ENCODE measurements at regions not wholly inside any gene's neighbourhood (a gene's known extent, or its start where the extent isn't known, plus 50 kb on each side); places are given as distances from the start of the nearest gene placed in this dataset.

DNA sequence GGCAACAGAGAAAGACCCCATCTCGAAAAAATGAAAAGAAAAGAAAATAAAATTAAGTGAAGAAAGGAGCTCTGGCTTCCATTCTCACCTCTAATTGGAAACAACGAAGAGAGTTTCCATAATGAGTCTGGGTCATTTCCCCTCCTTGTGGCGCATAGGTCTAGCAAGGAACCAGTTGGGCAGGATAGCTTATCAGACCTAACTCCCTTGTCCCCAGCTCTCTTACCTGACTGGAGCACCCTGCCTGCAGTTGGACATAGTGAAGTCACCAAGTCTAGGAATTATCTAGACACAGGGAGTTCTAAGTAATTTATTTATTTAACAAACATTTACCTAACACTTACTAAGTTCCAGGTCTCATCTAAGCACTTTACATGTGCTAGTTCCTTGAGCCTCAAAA is 63.0 kb upstream of the RAB4A start:
- Histone ChIP-seq H3K4me3 (no peak overlapping the region), H3K4me1 (replicated peaks in 1 of 2) (peaks cover 11 to 29% of the 10 kb centered on the region in 2 donors), H3K36me3 (replicated peaks in 1 of 2) (no peaks in the 10 kb centered on the region), H3K27me3 (no peaks in the 10 kb centered on the region), H3K9me3 (replicated peaks in 1 of 3) (no peaks in the 10 kb centered on the region), H3K27ac (no peak overlapping the region)
- WGBS, 4 donors = 92 to 93% (median 93%) methylated on average over 3 of the region's 3 CpGs
- intact Hi-C loops (cut with DNase I) = no loop called here
- DNase-seq = no peak
- TF ChIP-seq CTCF (IDR thresholded peaks at IDR 0.05) = no peak
- no peak for TF ChIP-seq POLR2A (IDR thresholded peaks at IDR 0.05)

- 71 to 80% (median 74%) methylated on average over 3 of the region's 3 CpGs for WGBS, 4 donors
- Histone ChIP-seq H3K4me3 (no peak overlapping the region), H3K9me3 (replicated peaks in 1 of 3) (no peaks in the 10 kb centered on the region), H3K27ac (peak overlapping the region in 2 of 5 donors; percentile 24 to 88), H3K4me1 (replicated peaks in 1 of 2) (peaks cover 11 to 29% of the 10 kb centered on the region in 2 donors), H3K36me3 (replicated peaks in 1 of 2) (no peaks in the 10 kb centered on the region), H3K27me3 (no peaks in the 10 kb centered on the region)
- intact Hi-C loops (cut with DNase I) = no loop called here
- TF ChIP-seq POLR2A (IDR thresholded peaks at IDR 0.05) (no peak), CTCF (IDR thresholded peaks at IDR 0.05) (no peak)
- no peak for DNase-seq
Observed at GRCh38 chr1:229208481-229208880, 62.4 kb upstream of the RAB4A start.

DNA sequence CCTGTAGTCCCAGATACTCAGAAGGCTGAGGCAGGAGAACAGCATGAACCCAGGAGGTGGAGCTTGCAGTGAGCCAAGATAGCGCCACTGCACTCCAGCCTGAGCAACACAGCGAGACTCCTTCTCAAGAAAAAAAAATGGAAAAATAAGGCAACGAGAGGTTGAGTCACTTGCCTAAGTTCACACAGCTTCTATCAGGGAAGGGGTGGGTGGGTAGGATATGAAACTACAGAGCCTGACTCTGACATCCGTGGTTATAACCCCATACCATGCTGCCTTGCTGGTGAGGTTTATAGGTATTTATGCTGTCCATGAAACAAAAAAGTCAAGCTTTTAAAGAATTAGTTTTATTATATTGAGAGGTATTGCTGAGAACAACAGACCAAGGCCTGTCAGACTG is 61.5 kb upstream of the RAB4A start:
- TF ChIP-seq POLR2A (IDR thresholded peaks at IDR 0.05) (no peak), CTCF (IDR thresholded peaks at IDR 0.05) (no peak)
- H3K4me3 ChIP-seq = no peak overlapping the region
- H3K4me1 ChIP-seq (replicated peaks in 1 of 2) = peaks cover 11 to 29% of the 10 kb centered on the region in 2 donors
- H3K27me3 ChIP-seq = no peaks in the 10 kb centered on the region
- H3K9me3 ChIP-seq (replicated peaks in 1 of 3) = no peaks in the 10 kb centered on the region
- DNase-seq = no peak
- intact Hi-C loops (cut with DNase I) = no loop called here
- H3K36me3 ChIP-seq (replicated peaks in 1 of 2) = no peaks in the 10 kb centered on the region
- H3K27ac ChIP-seq = peak overlapping the region in 3 of 5 donors; percentile 24 to 88 (median 38)
- WGBS, 4 donors = 56 to 72% (median 68%) methylated on average over 4 of the region's 4 CpGs

GRCh38 chr1:229209816-229210215 is 61.1 kb upstream of the RAB4A start:
- Histone ChIP-seq H3K4me1 (replicated peaks in 1 of 2) (peaks cover 11 to 29% of the 10 kb centered on the region in 2 donors), H3K27ac (peak overlapping the region in 3 of 5 donors; percentile 38 to 88 (median 52)), H3K9me3 (replicated peaks in 1 of 3) (no peaks in the 10 kb centered on the region), H3K36me3 (replicated peaks in 1 of 2) (no peaks in the 10 kb centered on the region), H3K27me3 (no peaks in the 10 kb centered on the region), H3K4me3 (no peak overlapping the region)
- peak in 5 of 7 donors; percentile 32 to 62 (median 45) for DNase-seq
- intact Hi-C loops (cut with DNase I) = no loop called here
- TF ChIP-seq POLR2A (IDR thresholded peaks at IDR 0.05) (no peak), CTCF (IDR thresholded peaks at IDR 0.05) (no peak)
- WGBS, 4 donors = 30 to 47% (median 39%) methylated on average over 4 of the region's 4 CpGs
